ENCODE measurements at regions not wholly inside any gene's neighbourhood (a gene's known extent, or its start where the extent isn't known, plus 50 kb on each side); places are given as distances from the start of the nearest gene placed in this dataset.

- peak in 1 of 10 donors; percentile 26 for DNase-seq
- intact Hi-C loops (cut with DNase I): no loop called here
These were observed 1162.2 kb downstream of the BRD1 start for GRCh38 chr22:48665311-48665995.

GRCh38 chr22:48664586-48664985 is 1163.1 kb downstream of the BRD1 start:
- peak in 2 of 10 donors; percentile 58 to 80 for DNase-seq
- intact Hi-C loops (cut with DNase I): no loop called here

DNA sequence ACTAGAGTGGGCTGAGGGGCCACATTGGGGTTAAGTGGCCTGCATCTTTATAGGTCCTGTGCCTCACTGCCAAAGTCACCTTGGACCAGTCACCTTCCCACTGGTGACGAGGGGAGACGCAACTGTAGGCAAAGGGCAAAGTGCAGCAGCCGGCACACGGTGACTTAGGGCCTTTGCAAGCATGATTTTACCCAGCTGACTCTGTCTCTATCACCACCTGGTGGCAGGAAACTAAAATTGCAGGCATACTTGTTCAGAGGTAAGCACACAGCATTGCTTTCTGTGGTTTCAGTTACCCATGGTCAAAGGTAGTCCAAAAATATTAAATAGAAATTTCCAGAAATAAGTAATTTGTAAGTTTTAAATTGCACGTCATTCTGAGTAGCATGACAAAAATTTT is 1164.4 kb downstream of the BRD1 start:
- peak in 2 of 10 donors; percentile 25 to 40 for DNase-seq
- intact Hi-C loops (cut with DNase I): no loop called here

DNA sequence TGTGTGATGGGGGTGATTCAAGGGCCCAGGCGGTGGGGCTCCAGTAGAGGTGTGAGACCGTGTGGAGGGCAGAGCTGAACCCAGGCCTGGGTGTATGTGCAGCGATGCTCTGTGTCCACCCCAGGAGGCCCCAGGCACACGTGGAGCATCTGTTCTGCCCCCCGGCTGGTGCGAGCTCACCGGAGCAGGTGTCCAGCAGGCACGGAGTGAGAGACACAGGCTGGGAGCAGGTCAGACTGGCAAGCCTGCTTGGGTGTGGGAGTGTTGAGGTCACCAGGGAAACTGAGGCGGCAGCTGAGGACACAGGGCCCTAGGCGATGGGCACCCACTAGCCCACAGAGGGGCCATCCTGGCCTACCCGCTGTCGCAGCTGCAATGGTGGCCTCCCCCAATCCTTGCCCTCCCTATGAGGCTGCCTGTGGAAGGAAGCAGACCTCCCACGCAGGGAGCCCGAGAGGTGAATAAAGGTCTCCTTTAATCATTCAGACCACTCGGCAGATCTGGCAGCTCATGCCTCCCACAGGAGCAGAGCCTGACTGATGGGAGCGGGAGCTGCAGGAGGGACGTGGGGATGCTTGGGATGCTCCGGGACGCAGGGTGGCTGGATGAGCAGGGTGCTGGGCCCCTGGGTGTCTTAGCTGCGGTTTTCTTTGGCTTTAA is 1165.1 kb downstream of the BRD1 start:
- DNase-seq: peak in 2 of 10 donors; percentile 48 to 52
- intact Hi-C loops (cut with DNase I): no loop called here

DNA sequence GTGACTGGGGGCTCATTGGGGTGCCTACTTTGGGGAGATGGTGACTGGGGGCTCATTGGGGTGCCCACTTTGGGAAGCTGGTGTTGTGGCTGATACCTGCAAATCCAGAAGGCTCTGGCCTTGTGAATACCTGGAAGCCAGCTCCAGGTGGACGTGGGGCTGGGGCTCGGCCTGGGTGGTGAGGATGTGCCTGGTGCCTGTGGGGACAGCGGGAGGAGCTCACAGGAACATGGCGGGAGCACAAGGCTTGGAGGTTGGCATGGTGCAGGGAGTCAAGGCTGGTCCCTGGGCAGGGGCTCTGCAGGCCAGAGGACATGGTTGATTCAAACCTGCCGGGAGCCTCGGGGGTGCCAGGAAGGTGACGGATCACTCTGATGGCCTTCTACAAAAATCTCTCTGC is 1165.7 kb downstream of the BRD1 start:
- intact Hi-C loops (cut with DNase I): no loop called here
- DNase-seq: peak in 1 of 10 donors; percentile 21

GRCh38 chr22:48660790-48661740 is 1166.6 kb downstream of the BRD1 start:
- intact Hi-C loops (cut with DNase I): no loop called here
- peak in 1 of 10 donors; percentile 56 for DNase-seq

GRCh38 chr22:48660104-48660789 is 1167.4 kb downstream of the BRD1 start:
- intact Hi-C loops (cut with DNase I): no loop called here
- DNase-seq: peak in 1 of 10 donors; percentile 69

DNA sequence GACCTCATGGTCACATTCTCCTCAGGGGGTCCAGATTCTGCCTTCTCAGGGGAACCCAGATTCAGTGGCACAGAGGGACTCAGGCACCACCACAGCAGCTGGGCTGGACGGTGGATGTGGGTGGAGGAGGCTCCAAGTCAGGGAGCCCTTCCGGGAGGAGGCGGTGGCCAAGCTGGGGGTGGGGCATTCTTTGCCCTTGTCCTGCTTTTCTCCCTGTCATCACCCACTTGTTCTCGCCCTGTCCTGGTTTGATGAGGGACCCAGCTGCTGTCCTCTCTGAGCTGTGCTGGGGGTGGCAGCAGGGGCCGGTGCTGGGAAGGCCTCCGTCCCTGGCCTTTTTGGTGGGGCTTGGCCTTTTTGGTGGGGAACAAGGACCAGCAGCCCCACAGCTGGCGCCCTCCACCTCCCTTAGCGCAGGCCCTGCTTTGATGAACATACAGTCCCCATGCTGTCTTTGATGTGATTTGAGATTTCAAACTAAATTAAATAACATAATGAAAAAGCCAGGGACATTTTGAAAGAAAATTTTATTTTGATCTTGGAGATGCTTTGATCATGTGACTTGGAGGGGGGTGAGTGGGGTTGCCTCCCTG is 1168.2 kb downstream of the BRD1 start:
- intact Hi-C loops (cut with DNase I): no loop called here
- DNase-seq: peak in 1 of 10 donors; percentile 57

DNA sequence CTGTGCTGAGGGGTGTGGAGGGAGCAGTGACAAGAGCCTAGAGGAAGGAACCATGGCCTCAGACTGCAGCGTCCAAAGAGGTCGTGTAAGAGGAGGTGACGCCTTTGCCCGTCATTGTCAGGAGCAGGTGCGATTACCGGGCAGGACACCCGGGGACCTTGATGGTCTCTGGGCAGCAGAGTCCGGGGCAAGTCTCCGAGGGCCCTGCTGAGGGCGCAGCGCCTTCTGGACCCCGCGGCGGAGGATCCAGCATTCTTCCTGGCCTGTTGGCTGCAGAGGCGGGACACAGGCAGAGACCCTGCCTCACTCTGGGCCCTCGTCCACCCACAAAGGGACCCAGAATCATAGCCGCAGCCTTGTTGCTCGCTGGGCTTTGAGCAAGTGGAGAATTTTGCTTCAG is 1168.8 kb downstream of the BRD1 start:
- peak in 1 of 10 donors; percentile 64 for DNase-seq
- intact Hi-C loops (cut with DNase I): no loop called here

- intact Hi-C loops (cut with DNase I): no loop called here
- DNase-seq: peak in 1 of 10 donors; percentile 63
These were observed 1169.4 kb downstream of the BRD1 start for GRCh38 chr22:48658246-48658645.

DNA sequence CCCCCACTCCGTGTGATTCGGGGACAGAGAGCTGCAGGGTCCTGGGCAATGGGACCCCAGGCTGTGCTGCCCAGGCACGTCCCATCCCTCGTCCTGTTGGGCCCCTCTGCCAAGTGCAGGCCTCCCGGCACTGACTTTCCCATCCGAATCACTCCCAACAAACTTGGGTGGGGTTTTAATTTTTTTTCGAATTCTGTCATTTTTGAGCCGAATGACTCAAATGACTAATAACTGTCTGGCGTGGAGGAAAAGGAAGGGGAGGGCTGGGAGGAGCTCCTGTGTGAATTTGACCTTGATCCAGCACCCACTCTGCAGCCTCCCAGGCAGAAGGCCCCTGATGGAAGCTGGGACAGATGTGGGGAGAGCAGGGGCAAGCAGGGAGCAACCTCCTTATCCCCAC is 1173.2 kb downstream of the BRD1 start:
- intact Hi-C loops (cut with DNase I): no loop called here
- DNase-seq: no peak

DNA sequence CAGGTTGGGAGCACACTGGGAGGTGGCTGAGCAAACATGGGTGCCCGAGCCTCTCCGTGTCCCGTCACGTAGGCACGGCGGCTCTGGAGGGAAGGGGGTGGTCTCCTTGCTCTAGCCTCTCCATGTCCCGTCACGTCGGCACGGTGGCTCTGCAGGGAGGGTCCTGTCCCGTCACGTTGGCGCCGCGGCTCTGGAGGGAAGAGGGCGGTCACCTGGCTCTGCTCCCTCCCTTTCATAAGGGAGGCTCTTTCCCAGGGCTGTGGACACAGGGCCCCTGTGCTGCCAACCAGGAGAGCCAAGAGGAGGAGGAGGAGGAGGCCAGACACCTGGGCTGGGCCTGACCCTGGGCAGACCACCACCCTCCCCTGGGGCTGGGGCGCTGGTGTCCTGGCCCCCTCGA is 1173.7 kb downstream of the BRD1 start:
- no peak for DNase-seq
- intact Hi-C loops (cut with DNase I): no loop called here

- no peak for DNase-seq
- intact Hi-C loops (cut with DNase I): no loop called here
These were observed 1174.4 kb downstream of the BRD1 start for GRCh38 chr22:48653306-48653705.

DNA sequence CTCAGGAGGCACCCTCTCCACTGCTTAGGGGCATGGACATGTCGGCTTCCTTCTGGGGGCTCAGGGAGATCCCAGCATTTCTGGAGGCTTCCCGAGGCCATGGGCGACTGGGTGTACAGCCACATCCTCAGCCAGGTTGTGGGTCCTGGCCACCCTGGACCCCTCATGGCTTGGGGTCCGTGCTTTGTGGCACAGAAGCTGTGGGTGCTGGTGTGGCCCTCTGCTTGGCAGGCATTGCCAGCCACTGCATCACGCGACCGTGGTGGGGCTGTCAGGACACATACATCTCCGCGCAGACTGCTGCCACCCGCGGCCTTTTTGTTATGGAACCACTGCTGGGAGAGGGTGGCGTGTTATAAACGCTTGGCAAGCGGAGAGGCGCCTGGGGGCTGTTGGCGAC is 1174.9 kb downstream of the BRD1 start:
- intact Hi-C loops (cut with DNase I): no loop called here

GRCh38 chr22:48651981-48652538 is 1175.6 kb downstream of the BRD1 start:
- intact Hi-C loops (cut with DNase I): no loop called here
- no peak for DNase-seq

More for the DNA sequence above, 1174.9 kb downstream of the BRD1 start:
- DNase-seq: no peak

DNA sequence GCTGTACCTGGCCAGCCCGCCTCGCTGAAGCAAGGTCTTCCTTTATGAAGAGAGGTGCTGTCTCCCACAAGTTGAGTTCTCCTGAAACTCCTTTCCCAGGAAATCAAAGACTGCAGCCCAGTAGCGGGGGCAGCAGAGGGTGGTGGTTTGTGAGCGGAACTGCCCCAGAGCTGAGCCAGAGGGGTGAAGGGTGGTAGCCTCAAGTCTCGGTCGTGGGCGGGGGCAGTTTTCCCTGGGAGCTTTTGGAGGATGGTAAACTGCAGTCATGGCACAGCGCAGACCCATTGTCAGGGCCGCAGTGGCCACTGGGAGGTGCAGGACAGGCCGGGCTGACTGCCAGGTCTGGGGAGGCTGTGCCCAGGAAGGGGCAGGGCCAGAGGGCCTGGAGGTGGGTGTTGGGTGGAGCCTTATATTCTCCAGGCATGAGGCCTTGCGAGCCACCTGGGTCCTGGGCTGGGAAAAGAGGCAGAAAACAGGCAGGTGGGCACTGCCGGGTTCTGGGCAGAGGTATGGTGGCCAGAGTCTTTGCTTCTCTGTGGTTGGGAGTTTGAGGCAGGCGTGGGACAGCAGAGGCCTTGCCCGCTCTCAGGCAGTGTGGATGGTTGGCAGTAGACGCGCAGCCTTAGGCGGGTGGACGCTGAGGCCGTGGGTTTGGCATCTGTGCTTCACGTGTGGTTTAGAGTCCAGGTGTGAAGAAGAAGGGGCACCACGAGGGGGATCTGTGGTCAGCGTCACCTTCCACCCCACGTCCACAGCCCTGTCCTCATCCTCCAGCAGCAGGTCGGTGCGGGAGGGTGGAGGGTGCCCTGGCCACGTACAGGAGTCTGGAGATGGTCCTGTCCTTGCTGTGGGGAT is 1176.4 kb downstream of the BRD1 start:
- intact Hi-C loops (cut with DNase I): no loop called here
- DNase-seq: peak in 9 of 10 donors; percentile 51 to 93 (median 63)

GRCh38 chr22:48650323-48651035 is 1177.2 kb downstream of the BRD1 start:
- intact Hi-C loops (cut with DNase I): no loop called here
- DNase-seq: peak in 3 of 10 donors; percentile 47 to 83 (median 60)

GRCh38 chr22:48649466-48649865 is 1178.2 kb downstream of the BRD1 start:
- intact Hi-C loops (cut with DNase I): no loop called here
- peak in 3 of 10 donors; percentile 45 to 77 (median 77) for DNase-seq

Measured in posterior cingulate gyrus (tissue), 11 donors.